BJ (cell line): ENCODE measurements at regions not wholly inside any gene's neighbourhood (a gene's known extent, or its start where the extent isn't known, plus 50 kb on each side); places are given as distances from the start of the nearest gene placed in this dataset.

Source experiments
- CTCF ChIA-PET: fragments of 350-600 bp; formaldehyde crosslinking; extraction: SDS; loops from one replicate; lab custom pipeline; 2021; ENCODE audit warnings: antibody characterized with exemption, inconsistent platforms; lab: Yijun Ruan, JAX
- POLR2A ChIA-PET: fragments of 300-600 bp; sonication (Branson Sonifier 250); formaldehyde crosslinking; extraction: SDS; loops from one replicate; lab custom pipeline; 2021; ENCODE audit warnings: antibody characterized with exemption; lab: Charles Lee
- DNase-seq: peaks from one replicate; pipeline ENCODE4 v3.0.0-alpha.2; 2011; ENCODE audit warnings: low read depth
- H3K27me3 ChIP-seq: 2 replicates; pipeline ENCODE4 v1.6.0; 2011; ENCODE audit warnings: low read length; ENCODE audit not compliant: control insufficient read depth, insufficient read depth
- H3K36me3 ChIP-seq: 2 replicates; pipeline ENCODE4 v1.5.1; 2011; ENCODE audit warnings: low read length; ENCODE audit not compliant: control insufficient read depth, insufficient read depth
- H3K4me3 ChIP-seq: 2 replicates; pipeline ENCODE4 v1.5.1; 2011; ENCODE audit warnings: low read depth, mild to moderate bottlenecking, control low read depth, low read length
- TF ChIP-seq, protein P1 (sequence below): IDR thresholded peaks from 2 replicates; pipeline ENCODE4 v1.5.1; 2011; ENCODE audit warnings: low read depth, mild to moderate bottlenecking, control low read depth, inconsistent platforms, low read length, moderate library complexity; ENCODE audit not compliant: insufficient read depth

DNA sequence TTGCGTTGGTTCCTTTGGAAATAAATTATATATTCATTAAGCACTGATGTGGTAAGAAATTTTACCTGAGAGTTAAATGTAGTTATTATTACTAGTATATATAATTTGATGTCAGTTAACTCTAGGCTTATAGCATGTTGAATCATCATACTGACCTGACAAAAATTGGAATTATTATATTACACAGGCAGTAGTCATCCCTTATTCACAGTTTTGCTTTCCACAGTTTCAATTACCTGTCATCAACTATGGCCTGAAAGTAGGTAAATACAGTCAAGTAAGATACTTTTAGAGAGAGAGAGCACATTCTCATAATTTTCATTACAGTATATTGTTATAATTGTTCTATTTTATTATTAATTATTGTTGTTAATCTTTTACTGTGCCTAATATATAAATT, 1074.7 kb downstream of the CDH11 start:
- DNase-seq: no peak
- H3K27me3 ChIP-seq: no peaks in the 10 kb centered on the region
- ChIA-PET CTCF (no interaction called here), POLR2A (no interaction called here)
- TF ChIP-seq, protein P1, sequence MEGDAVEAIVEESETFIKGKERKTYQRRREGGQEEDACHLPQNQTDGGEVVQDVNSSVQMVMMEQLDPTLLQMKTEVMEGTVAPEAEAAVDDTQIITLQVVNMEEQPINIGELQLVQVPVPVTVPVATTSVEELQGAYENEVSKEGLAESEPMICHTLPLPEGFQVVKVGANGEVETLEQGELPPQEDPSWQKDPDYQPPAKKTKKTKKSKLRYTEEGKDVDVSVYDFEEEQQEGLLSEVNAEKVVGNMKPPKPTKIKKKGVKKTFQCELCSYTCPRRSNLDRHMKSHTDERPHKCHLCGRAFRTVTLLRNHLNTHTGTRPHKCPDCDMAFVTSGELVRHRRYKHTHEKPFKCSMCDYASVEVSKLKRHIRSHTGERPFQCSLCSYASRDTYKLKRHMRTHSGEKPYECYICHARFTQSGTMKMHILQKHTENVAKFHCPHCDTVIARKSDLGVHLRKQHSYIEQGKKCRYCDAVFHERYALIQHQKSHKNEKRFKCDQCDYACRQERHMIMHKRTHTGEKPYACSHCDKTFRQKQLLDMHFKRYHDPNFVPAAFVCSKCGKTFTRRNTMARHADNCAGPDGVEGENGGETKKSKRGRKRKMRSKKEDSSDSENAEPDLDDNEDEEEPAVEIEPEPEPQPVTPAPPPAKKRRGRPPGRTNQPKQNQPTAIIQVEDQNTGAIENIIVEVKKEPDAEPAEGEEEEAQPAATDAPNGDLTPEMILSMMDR: no peak
- no peak overlapping the region for H3K4me3 ChIP-seq
- no peaks in the 10 kb centered on the region for H3K36me3 ChIP-seq

DNA sequence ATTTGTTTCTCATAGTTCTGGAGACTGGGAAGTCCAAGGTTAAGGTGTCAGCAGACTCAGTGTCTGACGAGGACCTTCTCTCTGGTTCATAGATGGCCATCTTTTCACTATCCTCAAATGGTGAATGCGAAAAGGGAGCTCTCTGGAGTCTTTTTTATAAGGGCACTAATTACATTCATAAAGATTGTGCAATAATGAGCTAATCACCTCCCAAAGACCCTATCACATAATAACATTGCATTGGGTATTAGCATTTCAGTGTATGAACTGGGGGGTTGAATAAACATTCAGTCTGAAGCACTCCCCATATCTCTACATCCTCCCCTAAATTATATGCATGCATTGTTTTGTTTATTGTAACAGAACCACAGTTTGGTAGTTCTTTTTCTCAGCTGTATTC, 1086.5 kb downstream of the CDH11 start:
- CTCF ChIA-PET: no interaction called here
- no peaks in the 10 kb centered on the region for H3K36me3 ChIP-seq
- DNase-seq: no peak
- H3K27me3 ChIP-seq: no peaks in the 10 kb centered on the region
- TF ChIP-seq, protein P1: no peak
- H3K4me3 ChIP-seq: no peak overlapping the region
- POLR2A ChIA-PET: no interaction called here

DNA sequence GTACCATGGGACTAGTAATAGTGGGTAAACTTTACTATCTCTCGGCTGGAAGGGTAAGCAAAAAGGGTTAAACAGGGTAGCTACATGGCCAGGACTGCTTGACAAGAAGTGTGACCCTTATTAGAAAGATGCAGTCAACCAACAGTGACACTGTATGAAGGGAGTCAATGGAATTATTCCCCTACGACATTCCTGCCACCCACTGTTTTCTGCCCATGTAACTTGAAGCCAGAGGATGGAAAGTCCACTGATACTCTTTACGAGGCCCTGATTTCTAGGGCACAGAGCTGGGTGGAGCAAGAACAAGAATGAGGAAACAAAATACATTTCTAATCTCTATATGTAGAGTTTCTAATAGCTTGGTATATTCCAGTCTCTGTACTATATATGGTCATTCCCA, 1102.5 kb downstream of the CDH11 start:
- no peak overlapping the region for H3K4me3 ChIP-seq
- ChIA-PET CTCF (interaction anchor here (0.8 kb wide), 1 partner anchor 69 kb away, joined by 3 read pairs; no protein-coding TSS in a partner anchor), POLR2A (no interaction called here)
- no peak for DNase-seq
- H3K27me3 ChIP-seq: no peaks in the 10 kb centered on the region
- H3K36me3 ChIP-seq: no peaks in the 10 kb centered on the region
- TF ChIP-seq, protein P1: no peak

DNA sequence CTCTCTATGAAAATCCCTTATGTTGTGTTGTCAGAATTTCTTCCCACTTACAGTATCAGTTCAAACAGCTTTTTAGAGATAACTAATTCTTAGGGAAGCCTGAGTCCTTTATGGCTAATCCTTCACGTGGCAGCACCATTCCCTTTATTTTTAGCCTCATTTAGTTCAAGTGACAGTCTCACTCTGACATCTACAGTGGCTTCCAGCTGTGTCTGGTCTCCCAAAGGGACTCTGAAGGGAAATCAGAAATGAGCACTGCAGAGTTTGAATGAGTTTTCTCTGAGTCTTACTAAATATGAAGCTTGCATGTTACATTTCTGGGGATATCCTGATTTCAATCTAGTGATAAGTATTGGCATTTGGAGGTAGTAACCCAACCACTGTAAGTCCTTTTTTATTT, 1104.1 kb downstream of the CDH11 start:
- TF ChIP-seq, protein P1: no peak
- Histone ChIP-seq H3K36me3 (no peaks in the 10 kb centered on the region), H3K27me3 (no peaks in the 10 kb centered on the region), H3K4me3 (no peak overlapping the region)
- no peak for DNase-seq
- ChIA-PET POLR2A (no interaction called here), CTCF (no interaction called here)

DNA sequence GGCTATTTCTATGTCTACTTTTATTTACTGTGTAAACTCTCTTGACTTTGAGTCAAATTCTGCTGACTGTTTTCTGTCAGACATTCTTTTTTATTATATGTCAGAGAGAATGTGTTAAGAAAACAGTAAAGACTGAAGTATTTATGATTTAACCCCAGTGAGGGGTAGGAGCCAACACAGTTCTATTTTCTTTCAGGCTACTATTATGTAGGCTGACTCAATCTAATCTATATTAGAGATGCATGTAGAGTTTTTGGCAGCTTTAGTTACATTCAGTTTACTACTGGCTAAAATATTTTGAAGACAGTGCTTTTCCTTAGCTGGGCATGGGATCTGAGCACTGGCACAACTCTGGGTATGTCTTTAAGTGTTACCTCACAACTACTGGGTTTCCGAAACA, 1108.0 kb downstream of the CDH11 start:
- TF ChIP-seq, protein P1: no peak
- DNase-seq: no peak
- ChIA-PET POLR2A (no interaction called here), CTCF (no interaction called here)
- Histone ChIP-seq H3K36me3 (no peaks in the 10 kb centered on the region), H3K27me3 (no peaks in the 10 kb centered on the region), H3K4me3 (no peak overlapping the region)
